H9 (cell line): ENCODE measurements at regions not wholly inside any gene's neighbourhood (a gene's known extent, or its start where the extent isn't known, plus 50 kb on each side); places are given as distances from the start of the nearest gene placed in this dataset.

Experiments used
- DNase-seq: peaks from one replicate; pipeline ENCODE4 v3.0.0-alpha.2; 2017
- H2AFZ ChIP-seq: one replicate; pipeline ENCODE4 v1.6.1; 2013; ENCODE audit warnings: mild to moderate bottlenecking, low read length, control low read depth, moderate library complexity
- H2AK5ac ChIP-seq: 2 replicates; pipeline ENCODE4 v1.6.1; 2013; ENCODE audit warnings: low read length, control low read depth, mixed read lengths; ENCODE audit not compliant: insufficient read length
- H2BK120ac ChIP-seq: one replicate; pipeline ENCODE4 v1.6.1; 2013; ENCODE audit warnings: low read depth, mild to moderate bottlenecking, low read length, control low read depth, inconsistent platforms; ENCODE audit not compliant: poor library complexity, severe bottlenecking
- H2BK12ac ChIP-seq: 2 replicates; pipeline ENCODE4 v1.6.1; 2013; ENCODE audit warnings: low read length, control low read depth, mixed read lengths, low read depth; ENCODE audit not compliant: insufficient read length
- H2BK15ac ChIP-seq: 2 replicates; pipeline ENCODE4 v1.6.1; 2013; ENCODE audit warnings: low read depth, low read length, control low read depth
- H2BK20ac ChIP-seq: one replicate; pipeline ENCODE4 v1.6.1; 2013; ENCODE audit warnings: low read depth, mild to moderate bottlenecking, low read length, control low read depth, inconsistent platforms; ENCODE audit not compliant: poor library complexity, severe bottlenecking
- H2BK5ac ChIP-seq: 2 replicates; pipeline ENCODE4 v1.6.1; 2013; ENCODE audit warnings: low read length, control low read depth, mixed read lengths; ENCODE audit not compliant: insufficient read length
- H3K14ac ChIP-seq: 2 replicates; pipeline ENCODE4 v1.6.1; 2013; ENCODE audit warnings: low read length, control low read depth; ENCODE audit not compliant: insufficient read depth
- H3K18ac ChIP-seq: 2 replicates; pipeline ENCODE4 v1.6.1; 2013; ENCODE audit warnings: low read depth, mild to moderate bottlenecking, mixed read lengths, low read length, control low read depth; ENCODE audit not compliant: insufficient read length
- H3K23ac ChIP-seq: 2 replicates; pipeline ENCODE4 v1.6.1; 2013; ENCODE audit warnings: low read length, control low read depth, mixed read lengths, low read depth; ENCODE audit not compliant: insufficient read length
- H3K23me2 ChIP-seq: 2 replicates; pipeline ENCODE4 v1.6.1; 2013; ENCODE audit warnings: low read depth, mild to moderate bottlenecking, mixed read lengths, low read length, control low read depth; ENCODE audit not compliant: insufficient read length, poor library complexity, severe bottlenecking
- H3K27ac ChIP-seq: 2 replicates; pipeline ENCODE4 v1.5.1; 2013; ENCODE audit warnings: low read length, control low read depth, mixed read lengths, low read depth; ENCODE audit not compliant: insufficient read length
- H3K27me3 ChIP-seq: 2 replicates; pipeline ENCODE4 v1.6.1; 2013; ENCODE audit warnings: low read length, control low read depth, inconsistent platforms; ENCODE audit not compliant: insufficient read depth
- H3K4ac ChIP-seq: 2 replicates; pipeline ENCODE4 v1.6.1; 2013; ENCODE audit warnings: low read depth, mild to moderate bottlenecking, control low read depth, inconsistent platforms, low read length, moderate library complexity
- H3K4me1 ChIP-seq: 2 replicates; pipeline ENCODE4 v1.6.1; 2013; ENCODE audit warnings: low read length, control low read depth, inconsistent platforms; ENCODE audit not compliant: insufficient read depth
- H3K4me2 ChIP-seq: 2 replicates; pipeline ENCODE4 v1.6.1; 2013; ENCODE audit warnings: low read length, control low read depth, mixed read lengths; ENCODE audit not compliant: insufficient read length, insufficient read depth
- H3K56ac ChIP-seq: 2 replicates; pipeline ENCODE4 v1.6.1; 2013; ENCODE audit warnings: low read depth, mild to moderate bottlenecking, mixed read lengths, low read length, control low read depth; ENCODE audit not compliant: insufficient read length
- H3K79me1 ChIP-seq: 2 replicates; pipeline ENCODE4 v1.6.1; 2013; ENCODE audit warnings: low read depth, mild to moderate bottlenecking, moderate library complexity, low read length, control low read depth, inconsistent platforms; ENCODE audit not compliant: insufficient read depth, poor library complexity, severe bottlenecking
- H3K79me2 ChIP-seq: 2 replicates; pipeline ENCODE4 v1.6.1; 2013; ENCODE audit warnings: low read length, control low read depth, inconsistent platforms; ENCODE audit not compliant: insufficient read depth
- H3K9ac ChIP-seq: 2 replicates; pipeline ENCODE4 v1.6.1; 2013; ENCODE audit warnings: low read length, control low read depth, mixed read lengths; ENCODE audit not compliant: insufficient read length; ENCODE audit errors: extremely low read depth
- H3K9me3 ChIP-seq: one replicate; pipeline ENCODE4 v1.6.1; 2013; ENCODE audit warnings: low read depth, low read length, inconsistent platforms; ENCODE audit not compliant: control insufficient read depth
- H3T11ph ChIP-seq: one replicate; pipeline ENCODE4 v1.6.1; 2013; ENCODE audit warnings: mild to moderate bottlenecking, low read length, control low read depth, inconsistent platforms
- H4K20me1 ChIP-seq: one replicate; pipeline ENCODE4 v1.6.1; 2013; ENCODE audit not compliant: control insufficient read depth, insufficient read length, insufficient read depth
- H4K5ac ChIP-seq: 2 replicates; pipeline ENCODE4 v1.6.1; 2013; ENCODE audit warnings: low read depth, mild to moderate bottlenecking, mixed read lengths, low read length, control low read depth; ENCODE audit not compliant: insufficient read length
- H4K8ac ChIP-seq: replicated peaks from 2 replicates; pipeline ENCODE4 v1.6.1; 2013; ENCODE audit warnings: low read length, control low read depth, mixed read lengths, low read depth; ENCODE audit not compliant: insufficient read length
- H4K91ac ChIP-seq: 2 replicates; pipeline ENCODE4 v1.6.1; 2013; ENCODE audit warnings: low read depth, mild to moderate bottlenecking, moderate library complexity, mixed read lengths, low read length, control low read depth; ENCODE audit not compliant: insufficient read length
- H3K27ac Mint-ChIP-seq, 3 experiments: 2 replicates in 2 of 3; 3 replicates in 1 of 3; pipeline ENCODE4 v1.8.0; 2020 to 2021; ENCODE audit warnings: mixed read lengths in 3 of 3, mild to moderate bottlenecking in 1 of 3, moderate library complexity in 1 of 3
- H3K27me3 Mint-ChIP-seq: 2 replicates; pipeline ENCODE4 v1.8.0; 2021; ENCODE audit warnings: low read depth, mild to moderate bottlenecking, moderate library complexity, mixed read lengths
- H3K36me3 Mint-ChIP-seq, 3 experiments: 2 replicates in 2 of 3; 3 replicates in 1 of 3; pipeline ENCODE4 v1.8.0; 2020 to 2021; ENCODE audit warnings: low read depth in 3 of 3, mixed read lengths in 3 of 3; ENCODE audit not compliant: insufficient read depth in 1 of 3
- H3K4me1 Mint-ChIP-seq, 2 experiments: 2 replicates each; pipeline ENCODE4 v1.8.0; 2020; ENCODE audit warnings: mixed read lengths in 2 of 2
- H3K4me3 Mint-ChIP-seq, 2 experiments: 2 replicates in 1 of 2; 3 replicates in 1 of 2; pipeline ENCODE4 v1.8.0; 2020 to 2021; ENCODE audit warnings: mild to moderate bottlenecking in 2 of 2, mixed read lengths in 2 of 2, moderate library complexity in 1 of 2
- H3K9me3 Mint-ChIP-seq, 2 experiments: 2 replicates in 1 of 2; 3 replicates in 1 of 2; pipeline ENCODE4 v1.8.0; 2020; ENCODE audit warnings: mild to moderate bottlenecking in 2 of 2, mixed read lengths in 2 of 2, moderate library complexity in 1 of 2
- CTCF ChIP-seq: fragments of 200-600 bp; sonication (generic); conservative IDR thresholded peaks from 3 replicates; pipeline ENCODE4 v1.8.0; 2021; ENCODE audit warnings: antibody characterized with exemption, mild to moderate bottlenecking
- WGBS: extraction: QIAGEN DNeasy Blood & Tissue Kit; methylation state at CpG from one replicate; pipeline ENCODE4 v1.1.7; 2013; ENCODE audit warnings: missing lambda C conversion rate, low lambda C conversion rate, mixed read lengths; ENCODE audit not compliant: insufficient read length; ENCODE audit errors: extremely low coverage; 5-methylcytosine and 5-hydroxymethylcytosine counted together

GRCh38 chr3:76198086-76198485 lies 412.7 kb upstream of the ZNF717 start:
- H3K4me3 Mint-ChIP-seq = no peak overlapping the region
- H2BK12ac ChIP-seq = no peak overlapping the region
- H3K56ac ChIP-seq = no peak overlapping the region
- peaks cover 14 to 16% of the 10 kb centered on the region in 2 experiments for H3K4me1 Mint-ChIP-seq
- no peak overlapping the region for H4K5ac ChIP-seq
- no peak overlapping the region for H3K9ac ChIP-seq
- no peak overlapping the region for H2BK15ac ChIP-seq
- no peak overlapping the region for H2BK120ac ChIP-seq
- peak overlapping the region; percentile 85 to 93 (median 90) for H3K27ac Mint-ChIP-seq
- no peak overlapping the region for H2BK20ac ChIP-seq
- H2AK5ac ChIP-seq = no peak overlapping the region
- H3K4ac ChIP-seq = no peak overlapping the region
- H3K79me2 ChIP-seq = no peaks in the 10 kb centered on the region
- no peak overlapping the region for H3K18ac ChIP-seq
- no peaks in the 10 kb centered on the region for H3K23me2 ChIP-seq
- H4K91ac ChIP-seq = no peak overlapping the region
- no peaks in the 10 kb centered on the region for H4K20me1 ChIP-seq
- no peaks in the 10 kb centered on the region for H3K9me3 ChIP-seq
- peaks cover 0 to 10% of the 10 kb centered on the region in 2 experiments; a peak in 2 of 5 replicates for H3K9me3 Mint-ChIP-seq
- H3K23ac ChIP-seq = no peak overlapping the region
- H2BK5ac ChIP-seq = no peak overlapping the region
- H3K27me3 ChIP-seq = no peaks in the 10 kb centered on the region
- H3T11ph ChIP-seq = no peak overlapping the region
- no peak overlapping the region for H2AFZ ChIP-seq
- H3K36me3 Mint-ChIP-seq = peaks cover 3 to 21% (median 8%) of the 10 kb centered on the region in 3 experiments; a peak in 6 of 7 replicates
- H3K4me1 ChIP-seq = no peaks in the 10 kb centered on the region; the same call in 1 of the 2 replicates
- H3K79me1 ChIP-seq = no peaks in the 10 kb centered on the region
- WGBS = no CpG with 5 or more reads among the region's 1 CpG
- H3K14ac ChIP-seq = no peak overlapping the region
- peak; percentile 30 for DNase-seq
- no peak overlapping the region for H4K8ac ChIP-seq
- no peak overlapping the region for H3K27ac ChIP-seq
- TF ChIP-seq CTCF = no peak
- no peak overlapping the region for H3K4me2 ChIP-seq
- H3K27me3 Mint-ChIP-seq = no peaks in the 10 kb centered on the region; the same call in 1 of the 2 replicates
